Epithelial cell of esophagus (primary cell): ENCODE measurements at regions not wholly inside any gene's neighbourhood (a gene's known extent, or its start where the extent isn't known, plus 50 kb on each side); places are given as distances from the start of the nearest gene placed in this dataset.
A peak's percentile ranks its signal among the peaks of the same experiment; 100 is the strongest.

ENCODE experiments used
- DNase-seq: peaks from one replicate; pipeline ENCODE4 v3.0.0; 2010; ENCODE audit warnings: low read depth
- H3K4me3 ChIP-seq: 2 replicates; pipeline ENCODE4 v1.5.1; 2011; ENCODE audit warnings: mild to moderate bottlenecking, low read length, control low read depth
- TF ChIP-seq, protein P1 (sequence below): IDR thresholded peaks from 2 replicates; pipeline ENCODE4 v1.5.1; 2011; ENCODE audit warnings: low read depth, mild to moderate bottlenecking, low read length, control low read depth, inconsistent platforms; ENCODE audit not compliant: insufficient read depth; ENCODE audit errors: missing control alignments

DNA sequence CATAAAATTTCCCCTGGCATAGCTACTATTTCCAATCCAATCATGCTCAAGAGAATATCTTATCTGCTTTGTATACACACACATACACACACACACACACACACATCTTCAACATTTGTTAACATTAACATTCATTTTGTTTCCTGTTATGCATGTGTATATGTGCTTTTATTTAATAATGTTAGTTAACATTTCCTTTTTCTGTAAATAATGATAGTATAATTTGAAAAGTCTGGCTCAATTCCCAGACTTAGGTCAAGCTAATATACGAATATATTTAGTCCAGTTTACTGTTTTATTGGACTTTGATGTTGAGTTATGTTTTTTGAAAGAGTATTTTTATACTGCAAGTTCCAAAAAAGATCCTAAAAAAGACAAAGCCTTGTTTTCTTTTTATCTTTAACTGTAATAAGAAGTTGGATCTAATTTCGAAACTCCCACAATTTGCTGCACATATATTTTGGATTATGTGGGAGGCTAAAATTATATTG lies 1072.4 kb downstream of the EFNB2 start:
- no peak overlapping the region for H3K4me3 ChIP-seq
- no peak for DNase-seq
- TF ChIP-seq, protein P1, sequence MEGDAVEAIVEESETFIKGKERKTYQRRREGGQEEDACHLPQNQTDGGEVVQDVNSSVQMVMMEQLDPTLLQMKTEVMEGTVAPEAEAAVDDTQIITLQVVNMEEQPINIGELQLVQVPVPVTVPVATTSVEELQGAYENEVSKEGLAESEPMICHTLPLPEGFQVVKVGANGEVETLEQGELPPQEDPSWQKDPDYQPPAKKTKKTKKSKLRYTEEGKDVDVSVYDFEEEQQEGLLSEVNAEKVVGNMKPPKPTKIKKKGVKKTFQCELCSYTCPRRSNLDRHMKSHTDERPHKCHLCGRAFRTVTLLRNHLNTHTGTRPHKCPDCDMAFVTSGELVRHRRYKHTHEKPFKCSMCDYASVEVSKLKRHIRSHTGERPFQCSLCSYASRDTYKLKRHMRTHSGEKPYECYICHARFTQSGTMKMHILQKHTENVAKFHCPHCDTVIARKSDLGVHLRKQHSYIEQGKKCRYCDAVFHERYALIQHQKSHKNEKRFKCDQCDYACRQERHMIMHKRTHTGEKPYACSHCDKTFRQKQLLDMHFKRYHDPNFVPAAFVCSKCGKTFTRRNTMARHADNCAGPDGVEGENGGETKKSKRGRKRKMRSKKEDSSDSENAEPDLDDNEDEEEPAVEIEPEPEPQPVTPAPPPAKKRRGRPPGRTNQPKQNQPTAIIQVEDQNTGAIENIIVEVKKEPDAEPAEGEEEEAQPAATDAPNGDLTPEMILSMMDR: no peak

DNA sequence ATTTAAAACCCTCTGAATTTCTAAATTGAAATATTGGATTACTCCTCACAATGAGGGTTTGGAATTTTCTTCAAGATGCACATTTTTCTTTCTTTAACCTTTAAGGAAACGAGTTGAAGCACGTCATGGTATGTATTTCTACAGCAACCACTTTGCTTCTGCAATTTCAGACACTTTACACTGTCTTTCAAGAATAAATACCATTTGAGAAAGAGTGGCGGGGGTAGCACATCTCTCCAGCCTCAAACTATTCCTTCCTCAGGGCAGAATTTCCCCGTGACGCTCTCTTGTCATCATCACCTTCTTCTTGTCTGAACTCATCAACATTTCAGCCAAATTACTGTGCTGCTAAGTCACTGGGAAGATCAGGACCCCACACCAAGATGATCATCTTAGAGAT lies 1073.4 kb downstream of the EFNB2 start:
- DNase-seq: peak; percentile 68
- H3K4me3 ChIP-seq: no peak overlapping the region
- TF ChIP-seq, protein P1: no peak

DNA sequence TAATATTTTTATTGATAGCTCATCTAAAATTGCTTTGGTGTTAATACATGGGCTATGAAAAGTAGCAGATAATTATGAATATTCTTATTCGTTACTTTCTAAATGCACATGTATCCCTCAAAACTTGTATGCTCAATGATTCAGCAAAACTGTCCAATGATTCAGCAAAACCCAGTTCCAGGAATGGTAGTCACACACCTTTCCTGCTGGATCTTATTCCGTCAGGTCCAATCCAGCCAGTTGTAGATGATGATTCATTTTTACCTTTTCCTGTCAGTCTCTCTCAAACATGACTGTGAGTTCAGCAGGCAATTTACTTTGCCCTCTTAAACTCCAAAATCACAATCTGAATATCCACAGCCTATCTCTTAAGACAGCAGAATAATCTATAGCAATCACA lies 1082.6 kb downstream of the EFNB2 start:
- no peak overlapping the region for H3K4me3 ChIP-seq
- TF ChIP-seq, protein P1: no peak
- DNase-seq: peak; percentile 91

DNA sequence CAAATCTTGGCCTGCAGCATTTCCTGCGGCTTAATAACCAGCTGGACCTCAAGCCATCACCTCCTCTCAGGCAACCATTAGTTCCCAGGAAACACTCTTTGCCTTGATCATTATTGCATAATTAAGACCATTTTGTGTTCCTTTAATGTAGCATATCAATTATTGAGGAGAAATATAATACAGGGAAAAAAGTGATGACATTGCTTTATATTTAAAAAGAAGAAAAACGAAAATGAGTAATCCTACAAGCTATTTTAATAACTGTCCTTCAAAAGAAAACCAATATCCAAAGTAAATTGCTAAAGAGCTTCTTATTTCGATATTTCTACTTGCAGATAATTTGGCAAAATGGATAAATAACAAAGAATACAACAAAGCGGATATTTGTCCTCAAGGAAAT lies 1084.7 kb downstream of the EFNB2 start:
- H3K4me3 ChIP-seq: no peak overlapping the region
- TF ChIP-seq, protein P1: no peak
- DNase-seq: no peak

DNA sequence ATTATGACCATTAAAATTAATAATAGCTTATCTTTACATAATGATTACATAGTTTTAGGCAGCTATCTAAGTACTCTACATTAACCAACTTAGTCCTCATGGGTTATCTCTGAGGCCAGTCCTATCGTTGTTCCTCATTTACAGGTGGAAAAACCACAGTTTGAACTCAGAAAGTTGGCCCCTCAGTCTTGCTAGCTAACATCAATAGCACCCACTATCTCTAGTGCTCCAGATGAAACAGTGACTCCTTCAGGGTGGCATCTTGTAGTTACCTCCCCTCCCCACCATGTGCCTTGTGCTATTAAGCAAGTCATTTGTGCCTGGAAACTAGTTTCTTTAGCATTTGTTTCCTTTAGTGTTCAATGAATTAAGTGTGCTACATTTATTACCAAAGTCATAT lies 1086.7 kb downstream of the EFNB2 start:
- TF ChIP-seq, protein P1: no peak
- DNase-seq: no peak
- H3K4me3 ChIP-seq: no peak overlapping the region

DNA sequence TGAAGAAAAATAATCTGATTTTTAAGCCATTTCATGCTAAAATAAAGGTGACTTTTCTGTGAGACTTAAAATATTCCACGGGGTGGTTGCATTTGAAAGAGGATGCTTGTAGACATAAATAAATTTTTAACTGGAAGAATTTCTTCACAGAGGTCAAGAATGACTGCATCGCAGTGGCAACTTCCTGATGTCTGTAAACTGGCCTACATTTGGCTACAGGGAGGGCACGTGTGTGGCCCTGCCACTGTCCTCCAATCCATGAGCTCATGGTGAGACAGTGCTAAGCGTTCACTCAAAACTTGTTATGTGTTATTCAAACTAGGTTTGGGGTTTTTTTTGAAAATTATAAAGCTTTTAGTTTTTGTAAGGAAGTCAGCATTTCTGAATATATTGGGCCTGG lies 1089.3 kb downstream of the EFNB2 start:
- DNase-seq: no peak
- H3K4me3 ChIP-seq: no peak overlapping the region
- TF ChIP-seq, protein P1: no peak

DNA sequence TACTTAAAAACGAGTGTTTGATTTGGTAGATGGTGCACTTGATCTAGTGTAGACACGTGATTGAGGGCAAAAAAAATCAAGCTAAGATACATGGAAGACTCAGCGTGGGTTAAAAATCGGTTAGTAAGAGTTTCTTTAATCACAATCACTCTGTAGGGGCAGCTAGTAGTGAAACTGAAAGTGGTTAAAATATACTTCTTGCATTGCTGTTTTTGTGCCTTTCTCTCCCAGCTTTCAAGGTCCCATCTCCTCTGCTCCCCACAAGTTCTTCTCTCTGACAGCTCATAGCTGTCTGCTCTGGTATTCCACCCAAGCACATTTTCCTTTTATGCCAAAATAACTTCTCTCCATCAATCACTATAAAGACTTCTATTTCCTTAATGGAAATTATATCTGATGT lies 1089.7 kb downstream of the EFNB2 start:
- H3K4me3 ChIP-seq: no peak overlapping the region
- TF ChIP-seq, protein P1: no peak
- DNase-seq: no peak
